Panc1 (cell line): ENCODE measurements at regions not wholly inside any gene's neighbourhood (a gene's known extent, or its start where the extent isn't known, plus 50 kb on each side); places are given as distances from the start of the nearest gene placed in this dataset.

Source experiments
- ATAC-seq: fragments of 200-7000 bp; cut with Tn5 transposase; 2 replicates; pipeline ENCODE4 v1.9.1; 2020; ENCODE audit warnings: mild to moderate bottlenecking, moderate library complexity
- BruUV-seq: library from RNA; stranded (reverse); fragments of 400-500 nt; replicated peaks from 2 replicates; lab custom pipeline; 2021; lab: Mats Ljungman, UMichigan
- CTCF ChIA-PET: fragments of 300-600 bp; sonication (Branson Sonifier 250); formaldehyde crosslinking; loops from one replicate; lab custom pipeline; 2022; ENCODE audit warnings: antibody characterized with exemption; lab: Charles Lee
- POLR2A ChIA-PET: fragments of 300-600 bp; sonication (Branson Sonifier 250); formaldehyde crosslinking; loops from one replicate; lab custom pipeline; 2022; ENCODE audit warnings: antibody characterized with exemption; lab: Charles Lee
- DNase-seq: peaks from one replicate; pipeline ENCODE4 v3.0.0-alpha.2; 2010; ENCODE audit warnings: low read depth, low spot score
- H3K27ac ChIP-seq: 2 replicates; pipeline ENCODE4 v1.5.1; 2011; ENCODE audit warnings: mild to moderate bottlenecking, low read length, inconsistent platforms
- H3K27me3 ChIP-seq: fragments of 200-500 bp; sonication (Bioruptor generic); 2 replicates; pipeline ENCODE4 v1.6.0; 2014; ENCODE audit warnings: low read length, inconsistent platforms; ENCODE audit not compliant: control insufficient read depth, insufficient read depth
- H3K36me3 ChIP-seq: fragments of 200-500 bp; sonication (Bioruptor generic); 2 replicates; pipeline ENCODE4 v1.5.1; 2014; ENCODE audit warnings: inconsistent platforms, mild to moderate bottlenecking, low read length, moderate library complexity; ENCODE audit not compliant: control insufficient read depth, insufficient read depth
- H3K4me1 ChIP-seq: 2 replicates; pipeline ENCODE4 v1.5.1; 2011; ENCODE audit warnings: inconsistent platforms, mild to moderate bottlenecking, low read length, moderate library complexity; ENCODE audit not compliant: control insufficient read depth, insufficient read depth
- H3K4me3 ChIP-seq, 2 experiments: 2 replicates each; pipeline ENCODE4 v1.5.1; 2011 to 2012; ENCODE audit warnings: low read depth in 2 of 2, low read length in 2 of 2, mild to moderate bottlenecking in 2 of 2, inconsistent platforms in 1 of 2, moderate library complexity in 1 of 2
- H3K9me3 ChIP-seq: fragments of 200-500 bp; sonication (Bioruptor generic); 2 replicates; pipeline ENCODE4 v1.5.1; 2014; ENCODE audit warnings: low read depth, mild to moderate bottlenecking, inconsistent platforms, low read length, moderate library complexity; ENCODE audit not compliant: control insufficient read depth, insufficient read depth
- POLR2AphosphoS5 ChIP-seq: IDR thresholded peaks from 2 replicates; pipeline ENCODE4 v1.6.1; 2012; ENCODE audit warnings: mild to moderate bottlenecking, low read depth, low read length, moderate library complexity
- SIN3A ChIP-seq: IDR thresholded peaks from 2 replicates; pipeline ENCODE4 v1.6.1; 2012; ENCODE audit warnings: low read depth, mild to moderate bottlenecking, low read length, moderate library complexity, borderline replicate concordance; ENCODE audit not compliant: insufficient read depth
- TCF7L2 ChIP-seq: IDR thresholded peaks from 2 replicates; pipeline ENCODE4 v1.6.1; 2011; ENCODE audit warnings: mild to moderate bottlenecking, low read depth, low read length, inconsistent platforms
- in situ Hi-C: cut with HindIII; loops from 2 replicates; pipeline ENCODE4 v1.10.0; 2016; ENCODE audit warnings: low sequenced_read_pairs, low pct_unique_long_range_greater_than_20kb
- intact Hi-C: fragments of 100-400 bp; cut with micrococcal nuclease; formaldehyde crosslinking; loops from one replicate; pipeline ENCODE4 v1.10.0; 2022; ENCODE audit not compliant: unreplicated experiment
- TF ChIP-seq, protein P1 (sequence below), 2 experiments: IDR thresholded peaks; 2 replicates each; pipeline ENCODE4 v1.6.1; 2011 to 2012; ENCODE audit warnings: low read depth in 2 of 2, control low read depth in 1 of 2, low read length in 1 of 2, mild to moderate bottlenecking in 1 of 2, moderate library complexity in 1 of 2; ENCODE audit not compliant: insufficient read depth in 1 of 2
- TF ChIP-seq, protein P2 (sequence below): fragments of 450-650 bp; IDR thresholded peaks from 2 replicates; pipeline ENCODE4 v1.5.1; 2017; ENCODE audit warnings: mild to moderate bottlenecking

DNA sequence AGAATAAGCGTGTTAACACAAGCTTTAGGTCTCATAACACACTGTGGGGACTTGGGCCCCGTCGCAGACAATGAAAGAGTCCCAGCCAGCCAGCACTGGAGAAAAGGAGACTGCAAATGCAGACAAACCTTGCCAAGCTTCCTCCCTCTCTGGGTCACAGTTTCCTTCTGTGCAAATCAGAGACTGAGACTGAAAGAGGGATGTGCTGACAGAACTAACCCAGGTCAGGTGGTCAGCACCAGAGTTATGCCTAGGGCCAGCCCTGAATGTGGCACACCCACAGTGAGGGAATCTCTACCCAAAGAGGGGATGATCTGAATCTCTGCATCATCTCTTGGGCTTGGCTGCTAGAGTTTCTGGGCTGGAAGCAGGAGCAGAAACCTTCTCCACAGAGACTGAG is 282.3 kb upstream of the CCL2 start:
- intact Hi-C loops (no loop called here), in situ Hi-C loops (no loop called here)
- 0 out of 2 replicates have a peak, but pooled peaks cover 2% of the 10 kb centered on the region for H3K27me3 ChIP-seq
- no peak overlapping the region for H3K27ac ChIP-seq
- TF ChIP-seq TCF7L2 = no peak
- TF ChIP-seq, protein P1, sequence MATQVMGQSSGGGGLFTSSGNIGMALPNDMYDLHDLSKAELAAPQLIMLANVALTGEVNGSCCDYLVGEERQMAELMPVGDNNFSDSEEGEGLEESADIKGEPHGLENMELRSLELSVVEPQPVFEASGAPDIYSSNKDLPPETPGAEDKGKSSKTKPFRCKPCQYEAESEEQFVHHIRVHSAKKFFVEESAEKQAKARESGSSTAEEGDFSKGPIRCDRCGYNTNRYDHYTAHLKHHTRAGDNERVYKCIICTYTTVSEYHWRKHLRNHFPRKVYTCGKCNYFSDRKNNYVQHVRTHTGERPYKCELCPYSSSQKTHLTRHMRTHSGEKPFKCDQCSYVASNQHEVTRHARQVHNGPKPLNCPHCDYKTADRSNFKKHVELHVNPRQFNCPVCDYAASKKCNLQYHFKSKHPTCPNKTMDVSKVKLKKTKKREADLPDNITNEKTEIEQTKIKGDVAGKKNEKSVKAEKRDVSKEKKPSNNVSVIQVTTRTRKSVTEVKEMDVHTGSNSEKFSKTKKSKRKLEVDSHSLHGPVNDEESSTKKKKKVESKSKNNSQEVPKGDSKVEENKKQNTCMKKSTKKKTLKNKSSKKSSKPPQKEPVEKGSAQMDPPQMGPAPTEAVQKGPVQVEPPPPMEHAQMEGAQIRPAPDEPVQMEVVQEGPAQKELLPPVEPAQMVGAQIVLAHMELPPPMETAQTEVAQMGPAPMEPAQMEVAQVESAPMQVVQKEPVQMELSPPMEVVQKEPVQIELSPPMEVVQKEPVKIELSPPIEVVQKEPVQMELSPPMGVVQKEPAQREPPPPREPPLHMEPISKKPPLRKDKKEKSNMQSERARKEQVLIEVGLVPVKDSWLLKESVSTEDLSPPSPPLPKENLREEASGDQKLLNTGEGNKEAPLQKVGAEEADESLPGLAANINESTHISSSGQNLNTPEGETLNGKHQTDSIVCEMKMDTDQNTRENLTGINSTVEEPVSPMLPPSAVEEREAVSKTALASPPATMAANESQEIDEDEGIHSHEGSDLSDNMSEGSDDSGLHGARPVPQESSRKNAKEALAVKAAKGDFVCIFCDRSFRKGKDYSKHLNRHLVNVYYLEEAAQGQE (IDR thresholded peaks at IDR 0.05; ENCODE audit: insufficient read depth in 1 of 2, low read depth in 2 of 2, low read length in 1 of 2) = no peak
- H3K4me3 ChIP-seq = no peak overlapping the region
- no peaks in the 10 kb centered on the region for H3K36me3 ChIP-seq
- CTCF ChIA-PET = interaction anchor here (0.6 kb wide), 1 partner anchor 197 kb away, joined by 4 read pairs; no protein-coding TSS in a partner anchor
- BruUV-seq = no TSS peak
- ATAC-seq = no peak
- POLR2A ChIA-PET = no interaction called here
- H3K4me1 ChIP-seq = no peaks in the 10 kb centered on the region
- no peak for DNase-seq
- H3K9me3 ChIP-seq = no peaks in the 10 kb centered on the region

DNA sequence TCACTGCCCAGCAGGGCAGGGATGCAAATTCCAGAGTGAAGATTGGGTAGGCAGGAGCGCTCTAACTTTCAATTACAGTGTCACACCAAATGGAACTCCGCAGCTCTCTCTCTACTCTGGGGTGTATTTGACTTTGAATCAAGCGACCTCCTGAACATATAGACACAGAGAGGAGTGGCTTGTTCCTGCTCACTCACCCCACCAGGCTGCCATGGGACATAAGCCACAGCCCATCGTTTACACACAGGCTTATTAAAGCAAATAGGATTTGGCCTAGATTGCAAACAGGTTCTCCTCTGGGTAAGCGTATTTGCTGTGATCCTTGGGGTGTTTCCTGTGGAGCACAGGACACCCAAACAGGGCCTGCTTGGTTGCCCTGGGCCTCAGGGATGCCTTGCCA is 281.6 kb upstream of the CCL2 start:
- Histone ChIP-seq H3K4me1 (no peaks in the 10 kb centered on the region), H3K27me3 (0 out of 2 replicates have a peak, but pooled peaks cover 2% of the 10 kb centered on the region), H3K9me3 (no peaks in the 10 kb centered on the region), H3K27ac (no peak overlapping the region), H3K36me3 (no peaks in the 10 kb centered on the region), H3K4me3 (no peak overlapping the region)
- DNase-seq (no peak), ATAC-seq (no peak)
- ChIA-PET CTCF (no interaction called here), POLR2A (no interaction called here)
- in situ Hi-C loops = no loop called here
- TF ChIP-seq SIN3A (no peak), TCF7L2 (no peak), POLR2AphosphoS5 (no peak)
- TF ChIP-seq, protein P2, sequence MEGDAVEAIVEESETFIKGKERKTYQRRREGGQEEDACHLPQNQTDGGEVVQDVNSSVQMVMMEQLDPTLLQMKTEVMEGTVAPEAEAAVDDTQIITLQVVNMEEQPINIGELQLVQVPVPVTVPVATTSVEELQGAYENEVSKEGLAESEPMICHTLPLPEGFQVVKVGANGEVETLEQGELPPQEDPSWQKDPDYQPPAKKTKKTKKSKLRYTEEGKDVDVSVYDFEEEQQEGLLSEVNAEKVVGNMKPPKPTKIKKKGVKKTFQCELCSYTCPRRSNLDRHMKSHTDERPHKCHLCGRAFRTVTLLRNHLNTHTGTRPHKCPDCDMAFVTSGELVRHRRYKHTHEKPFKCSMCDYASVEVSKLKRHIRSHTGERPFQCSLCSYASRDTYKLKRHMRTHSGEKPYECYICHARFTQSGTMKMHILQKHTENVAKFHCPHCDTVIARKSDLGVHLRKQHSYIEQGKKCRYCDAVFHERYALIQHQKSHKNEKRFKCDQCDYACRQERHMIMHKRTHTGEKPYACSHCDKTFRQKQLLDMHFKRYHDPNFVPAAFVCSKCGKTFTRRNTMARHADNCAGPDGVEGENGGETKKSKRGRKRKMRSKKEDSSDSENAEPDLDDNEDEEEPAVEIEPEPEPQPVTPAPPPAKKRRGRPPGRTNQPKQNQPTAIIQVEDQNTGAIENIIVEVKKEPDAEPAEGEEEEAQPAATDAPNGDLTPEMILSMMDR = no peak
- TF ChIP-seq, protein P1 (IDR thresholded peaks at IDR 0.05; ENCODE audit: insufficient read depth in 1 of 2, low read depth in 2 of 2, low read length in 1 of 2) = no peak
- intact Hi-C loops = no loop called here
- no TSS peak for BruUV-seq
